K562 (cell line): ENCODE measurements at regions not wholly inside any gene's neighbourhood (a gene's known extent, or its start where the extent isn't known, plus 50 kb on each side); places are given as distances from the start of the nearest gene placed in this dataset.
A peak's percentile ranks its signal among the peaks of the same experiment; 100 is the strongest.

ENCODE experiments used
- ATAC-seq: fragments of 200-7000 bp; cut with Tn5 transposase; 3 replicates; pipeline ENCODE4 v1.9.1; 2020; ENCODE audit warnings: moderate library complexity
- BruUV-seq: library from RNA; stranded (reverse); fragments of 400-500 nt; replicated peaks from 2 replicates; lab custom pipeline; 2021; lab: Mats Ljungman, UMichigan
- CTCF ChIA-PET: fragments of 300-600 bp; formaldehyde crosslinking; extraction: SDS; loops from one replicate; lab custom pipeline; 2021; ENCODE audit warnings: low intra/inter-chr PET ratio; lab: Yijun Ruan, JAX
- POLR2A ChIA-PET: fragments of 300-600, 350-650 bp; sonication (Branson Sonifier 250); formaldehyde crosslinking; extraction: SDS; loops from one replicate; lab custom pipeline; 2021; ENCODE audit warnings: antibody characterized with exemption, inconsistent platforms; lab: Yijun Ruan, JAX
- DNase-seq, 4 experiments: peaks; one replicate each; pipeline versions ENCODE4 v3.0.0 to v3.0.0-alpha.2; 2011 to 2018; ENCODE audit warnings: low spot score in 3 of 4, mixed read lengths in 3 of 4; ENCODE audit errors: extremely low read depth in 1 of 4
- FAIRE-seq: peaks from 2 replicates; lab custom pipeline; 2011; peaks lifted over from hg19 to GRCh38; lab: Jason Lieb, UNC
- H2AFZ ChIP-seq: 2 replicates; pipeline ENCODE4 v1.6.0; 2011; ENCODE audit warnings: low read depth, low read length, control low read depth, inconsistent platforms
- H3K27ac ChIP-seq: fragments of 200-600 bp; 3 replicates; pipeline ENCODE4 v1.8.0; 2011; ENCODE audit warnings: low read depth, mild to moderate bottlenecking, control low read depth, inconsistent platforms, low read length, moderate library complexity, mixed read lengths; ENCODE audit errors: extremely low read depth
- H3K27me3 ChIP-seq, 2 experiments: fragments of 300-600 bp in 1 of 2; 2 replicates in 1 of 2; 3 replicates in 1 of 2; pipeline versions ENCODE4 v1.6.0 to v1.8.0; 2011; ENCODE audit warnings: inconsistent platforms in 2 of 2, low read length in 2 of 2, mild to moderate bottlenecking in 1 of 2, mixed read lengths in 1 of 2, moderate library complexity in 1 of 2; ENCODE audit not compliant: control insufficient read depth in 2 of 2, insufficient read depth in 2 of 2
- H3K36me3 ChIP-seq: fragments of 300-600 bp; 3 replicates; pipeline ENCODE4 v1.8.0; 2011; ENCODE audit warnings: mild to moderate bottlenecking, low read length, inconsistent platforms; ENCODE audit not compliant: control insufficient read depth, insufficient read depth
- H3K4me1 ChIP-seq, 2 experiments: fragments of 200-600 bp in 1 of 2; replicated peaks in 1 of 2; 2 replicates in 1 of 2; 3 replicates in 1 of 2; pipeline versions ENCODE4 v1.5.1 to v1.8.0; 2011; ENCODE audit warnings: inconsistent platforms in 2 of 2, low read length in 2 of 2, mild to moderate bottlenecking in 1 of 2, mixed read lengths in 1 of 2, moderate library complexity in 1 of 2; ENCODE audit not compliant: control insufficient read depth in 2 of 2, insufficient read depth in 2 of 2
- H3K4me2 ChIP-seq: 2 replicates; pipeline ENCODE4 v1.6.1; 2011; ENCODE audit warnings: low read length, control low read depth, inconsistent platforms, mixed read lengths; ENCODE audit not compliant: insufficient read depth
- H3K4me3 ChIP-seq: fragments of 200-600 bp; sonication (generic), shearing (Covaris generic); 2 replicates; pipeline ENCODE4 v1.5.1; 2016; ENCODE audit warnings: control low read depth, inconsistent platforms
- H3K79me2 ChIP-seq: fragments of 200-600 bp; 3 replicates; pipeline ENCODE4 v1.8.0; 2011; ENCODE audit warnings: low read length, inconsistent platforms; ENCODE audit not compliant: control insufficient read depth, insufficient read depth
- H3K9ac ChIP-seq, 2 experiments: 2 replicates each; pipeline versions ENCODE4 v1.6.0 to v1.6.1; 2011; ENCODE audit warnings: low read depth in 2 of 2, low read length in 2 of 2, control low read depth in 1 of 2, inconsistent platforms in 1 of 2, mild to moderate bottlenecking in 1 of 2, mixed read lengths in 1 of 2; ENCODE audit not compliant: insufficient read depth in 1 of 2
- H3K9me1 ChIP-seq: one replicate; pipeline ENCODE4 v1.6.0; 2011; ENCODE audit warnings: inconsistent platforms, mild to moderate bottlenecking, low read length, moderate library complexity; ENCODE audit not compliant: control insufficient read depth, insufficient read depth
- H3K9me3 ChIP-seq: replicated peaks from 2 replicates; pipeline ENCODE4 v1.5.1; 2011; ENCODE audit warnings: low read depth, low read length, inconsistent platforms; ENCODE audit not compliant: control insufficient read depth, insufficient read depth
- H4K20me1 ChIP-seq: replicated peaks from 2 replicates; pipeline ENCODE4 v1.6.1; 2011; ENCODE audit warnings: low read length, inconsistent platforms, mixed read lengths; ENCODE audit not compliant: control insufficient read depth, insufficient read depth
- DIDO1 ChIP-seq: fragments of 450-650 bp; IDR thresholded peaks from 2 replicates; pipeline ENCODE4 v1.6.1; 2016; ENCODE audit warnings: low read depth, missing biosample characterization, missing genetic modification characterization
- MAX ChIP-seq: sonication (generic); formaldehyde crosslinking; IDR thresholded peaks from 2 replicates; pipeline ENCODE4 v1.9.0; 2022; ENCODE audit warnings: mild to moderate bottlenecking, missing genetic modification reagents
- TFAP4 ChIP-seq: sonication (generic); formaldehyde crosslinking; IDR thresholded peaks from 2 replicates; pipeline ENCODE4 v1.8.0; 2022; ENCODE audit warnings: missing genetic modification reagents, mild to moderate bottlenecking, moderate library complexity, borderline replicate concordance
- WGBS: fragments of 100-300 bp; shearing (Covaris generic); methylation state at CpG from one replicate; pipeline ENCODE4 v1.1.6; 2016; ENCODE audit warnings: low coverage, mixed read lengths; ENCODE audit not compliant: insufficient coverage; ENCODE audit errors: missing lambda C conversion rate; 5-methylcytosine and 5-hydroxymethylcytosine counted together
- in situ Hi-C: fragments of 300-500 bp; cut with MboI; formaldehyde crosslinking; loops from 4 replicates; pipeline ENCODE4 v1.15.0; 2018; ENCODE audit warnings: inconsistent platforms, mixed read lengths
- intact Hi-C: fragments of 100-400 bp; cut with micrococcal nuclease; formaldehyde crosslinking; loops from 2 replicates; pipeline ENCODE4 v1.14.2; 2022

- intact Hi-C loops, result no loop called here
- no TSS peak for BruUV-seq
- POLR2A ChIA-PET, result no interaction called here
- in situ Hi-C loops, result no loop called here
- H3K9ac ChIP-seq, result no peak overlapping the region
- no peak overlapping the region for H3K4me2 ChIP-seq
- no peaks in the 10 kb centered on the region for H3K36me3 ChIP-seq
- H3K27me3 ChIP-seq, result peaks cover 50 to 84% of the 10 kb centered on the region in 2 experiments
- no peak overlapping the region for H3K4me3 ChIP-seq
- DNase-seq (no peak), FAIRE-seq (no peak), ATAC-seq (no peak)
- H3K9me3 ChIP-seq, result no peaks in the 10 kb centered on the region; the same call in 1 of the 2 replicates
- H4K20me1 ChIP-seq, result peaks cover 11% of the 10 kb centered on the region; the same call in 1 of the 2 replicates
- CTCF ChIA-PET, result no interaction called here
- no peak overlapping the region for H3K27ac ChIP-seq
- H3K4me1 ChIP-seq, result peaks cover 0 to 13% of the 10 kb centered on the region in 2 experiments; a peak in 1 of 5 replicates
- H2AFZ ChIP-seq, result no peak overlapping the region
- H3K9me1 ChIP-seq, result no peaks in the 10 kb centered on the region
- H3K79me2 ChIP-seq, result no peaks in the 10 kb centered on the region
- TF ChIP-seq MAX (peak; percentile 51; the same call in 1 of the 2 replicates), TFAP4 (CRISPR knock-in tag) (peak; percentile 33; the same call in 1 of the 2 replicates), DIDO1 (tag) (no peak)
- TF ChIP-seq, all 486 proteins: peak for 2
- WGBS, result 15% methylated on average over 9 of the region's 9 CpGs
Observed at GRCh38 chr7:89232-90019, 102.9 kb upstream of the FAM20C start.
